GM12872 (cell line): ENCODE measurements at regions not wholly inside any gene's neighbourhood (a gene's known extent, or its start where the extent isn't known, plus 50 kb on each side); places are given as distances from the start of the nearest gene placed in this dataset.

Experiments used
- CTCF ChIP-seq: IDR thresholded peaks from 3 replicates; pipeline ENCODE4 v1.5.1; 2011; ENCODE audit warnings: low read depth, mild to moderate bottlenecking, low read length, moderate library complexity; ENCODE audit not compliant: insufficient read depth

- no peak for TF ChIP-seq CTCF
Measured at GRCh38 chr16:54587176-54587515, 300.6 kb upstream of the IRX3 start.

DNA sequence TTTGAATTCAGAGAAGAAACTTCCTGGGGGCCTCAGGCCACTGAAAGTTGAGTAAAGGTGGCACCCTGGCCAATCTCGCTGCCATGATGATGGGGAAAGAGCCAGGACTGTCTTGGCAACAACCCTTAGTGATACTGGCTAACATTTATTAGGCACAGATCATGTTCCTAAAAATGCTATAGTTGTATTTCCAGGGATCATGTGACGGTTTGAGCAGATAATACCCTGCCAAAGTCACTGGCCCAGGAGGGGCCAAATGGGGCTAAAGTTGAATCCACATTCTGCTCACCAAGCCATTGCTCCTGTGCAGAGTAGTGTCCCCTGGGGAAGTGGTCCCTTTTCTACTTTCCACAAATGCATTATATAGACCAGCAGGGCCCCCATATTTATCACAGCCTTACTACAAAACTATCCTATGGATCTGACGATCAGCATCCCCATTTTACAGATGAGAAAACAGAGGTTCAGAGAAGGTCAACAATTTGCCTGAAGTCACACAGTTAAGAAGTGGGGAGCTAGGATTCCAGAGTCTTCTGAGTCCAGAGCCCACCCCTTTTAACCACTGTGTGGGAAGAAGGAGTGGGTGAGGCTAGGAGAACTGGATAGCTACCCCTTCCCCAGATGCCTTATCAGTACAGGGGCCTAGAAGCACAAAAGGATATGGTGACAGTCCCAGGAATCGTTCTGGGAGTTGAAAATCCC, 300.0 kb upstream of the IRX3 start:
- no peak for TF ChIP-seq CTCF

DNA sequence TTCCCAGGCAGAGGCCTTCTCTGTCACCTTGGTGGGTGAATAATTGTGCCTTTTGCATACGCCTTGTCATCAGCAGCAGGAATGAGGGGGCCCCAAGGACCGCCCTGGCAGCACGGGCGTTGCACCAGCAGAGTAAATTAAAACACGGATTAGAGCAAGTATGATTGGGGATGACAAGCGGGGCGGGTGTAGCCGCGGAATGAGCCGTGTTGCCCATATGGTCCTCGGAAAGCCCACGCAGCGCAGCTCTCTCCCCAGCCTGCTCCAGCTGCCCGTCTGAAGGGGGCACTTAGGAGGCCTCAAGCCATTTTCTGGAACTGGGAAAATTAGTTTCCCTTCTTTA, 299.4 kb upstream of the IRX3 start:
- TF ChIP-seq CTCF, result no peak

DNA sequence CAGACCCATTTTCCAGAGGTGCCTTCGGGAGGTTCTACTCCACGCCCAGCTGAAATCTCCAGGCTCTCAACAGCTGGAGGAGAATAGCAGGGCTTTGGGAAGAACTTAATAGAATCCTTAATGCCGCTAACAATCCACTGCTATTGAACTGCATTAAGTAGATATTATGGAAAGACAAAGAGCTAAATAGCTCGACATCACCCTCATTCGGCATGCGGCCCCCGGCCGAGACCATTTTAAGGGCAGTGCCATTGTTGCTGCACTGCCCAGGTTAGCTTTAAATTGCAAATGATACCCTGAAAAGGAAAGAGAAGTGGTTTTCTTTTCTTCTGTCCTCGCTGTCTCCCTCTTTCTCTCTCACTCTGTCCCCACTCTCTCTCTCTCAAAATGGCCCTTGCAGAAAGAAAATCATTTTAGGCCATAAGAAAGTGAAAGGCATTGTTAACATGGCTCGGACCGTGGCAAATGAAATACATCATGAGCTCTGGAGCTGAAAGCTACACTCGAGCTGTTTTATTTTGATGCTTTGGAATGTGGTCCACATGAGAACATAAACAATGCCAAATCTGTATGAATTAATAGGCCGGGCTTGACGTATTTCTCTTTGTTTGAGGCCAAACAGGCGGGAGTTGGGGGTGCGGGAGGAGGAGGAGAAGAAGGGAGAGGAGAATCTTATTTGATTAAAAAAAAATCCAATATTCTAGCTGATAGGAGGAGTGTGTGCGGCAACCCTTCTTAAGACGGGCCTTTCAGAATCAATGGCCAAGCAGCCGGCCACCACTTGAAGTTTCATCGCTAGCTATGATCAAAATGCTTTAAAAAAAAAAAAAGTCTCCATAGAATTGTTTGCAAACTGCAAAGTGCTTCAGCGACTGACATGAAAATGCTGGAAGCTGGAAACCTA, 298.8 kb upstream of the IRX3 start:
- TF ChIP-seq CTCF, result no peak

- no peak for TF ChIP-seq CTCF
Measured at GRCh38 chr16:54584121-54584520, 297.5 kb upstream of the IRX3 start.

GRCh38 chr16:54582631-54583250, 296.2 kb upstream of the IRX3 start:
- no peak for TF ChIP-seq CTCF

DNA sequence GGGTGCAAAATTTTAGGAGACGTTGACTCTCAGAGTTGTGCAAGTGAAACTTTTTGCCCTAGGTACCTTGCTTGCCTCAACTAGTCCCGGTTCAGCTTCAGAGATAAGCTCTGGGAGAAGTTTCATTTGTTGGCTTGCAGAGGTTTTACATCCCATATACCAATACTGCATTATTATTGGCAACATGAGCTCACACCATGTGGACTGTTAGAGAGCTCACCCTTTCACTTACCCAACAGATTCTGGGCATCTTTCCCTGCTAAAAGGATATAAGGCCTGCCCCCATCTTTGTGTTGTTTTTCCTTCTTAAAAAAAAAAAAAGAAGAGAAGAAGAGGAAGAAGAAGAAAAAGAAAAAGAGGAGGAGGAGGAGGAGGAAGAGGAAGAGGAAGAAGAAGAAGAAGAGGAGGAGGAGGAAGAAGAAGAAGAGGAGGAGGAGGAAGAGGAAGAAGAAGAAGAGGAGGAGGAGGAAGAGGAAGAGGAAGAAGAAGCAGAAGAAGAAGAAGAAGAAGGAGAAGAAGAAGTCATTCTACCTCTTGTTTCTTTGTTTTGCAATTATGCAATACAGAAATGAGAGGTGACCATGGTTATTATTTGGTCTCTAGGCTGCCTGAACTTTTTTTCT, 292.6 kb upstream of the IRX3 start:
- no peak for TF ChIP-seq CTCF
